HCT116 (cell line): ENCODE measurements at regions not wholly inside any gene's neighbourhood (a gene's known extent, or its start where the extent isn't known, plus 50 kb on each side); places are given as distances from the start of the nearest gene placed in this dataset.

Experiments used
- ATAC-seq: fragments of 200-7000 bp; cut with Tn5 transposase; 2 replicates; pipeline ENCODE4 v1.9.1; 2020; ENCODE audit warnings: mild to moderate bottlenecking, moderate library complexity
- BruUV-seq: library from RNA; stranded (reverse); fragments of 400-500 nt; replicated peaks from 2 replicates; lab custom pipeline; 2021; lab: Mats Ljungman, UMichigan
- CTCF ChIA-PET: fragments of 300-600 bp; sonication (Branson Sonifier 250); formaldehyde crosslinking; loops from one replicate; lab custom pipeline; 2021; ENCODE audit warnings: antibody characterized with exemption; lab: Charles Lee
- POLR2A ChIA-PET: fragments of 300-600, 350-600 bp; sonication (Branson Sonifier 250); formaldehyde crosslinking; loops from one replicate; lab custom pipeline; 2021; ENCODE audit warnings: antibody characterized with exemption; lab: Charles Lee
- RAD21 ChIA-PET, 2 experiments: fragments of 300-600 bp; sonication (Branson Sonifier 250); formaldehyde crosslinking; loops; one replicate each; lab custom pipeline; 2023; ENCODE audit warnings: low total read pairs in 2 of 2; ENCODE audit not compliant: uncharacterized antibody in 2 of 2, unreplicated experiment in 2 of 2, low non-redundant PET in 1 of 2; lab: Charles Lee
- DNase-seq: peaks from one replicate; pipeline ENCODE4 v3.0.0-alpha.2; 2010; ENCODE audit warnings: low read depth, low spot score
- H2AFZ ChIP-seq: fragments of 200-600 bp; shearing (Covaris generic), sonication (generic); 2 replicates; pipeline ENCODE4 v1.6.1; 2017; ENCODE audit warnings: low read depth, mixed run types, mixed read lengths, antibody characterized with exemption, low read length; ENCODE audit not compliant: poor library complexity, severe bottlenecking
- H3K27ac ChIP-seq: 2 replicates; pipeline ENCODE4 v1.5.1; 2012; ENCODE audit warnings: low read depth, low read length
- H3K27me3 ChIP-seq: fragments of 200-600 bp; sonication (generic); 2 replicates; pipeline ENCODE4 v1.6.1; 2016; ENCODE audit warnings: mixed run types, low read length, mixed read lengths; ENCODE audit not compliant: insufficient read depth
- H3K36me3 ChIP-seq, 2 experiments: fragments of 200-500 bp in 1 of 2; fragments of 200-600 bp in 1 of 2; sonication (Bioruptor generic) in 1 of 2; sonication (generic) in 1 of 2; 2 replicates each; pipeline versions ENCODE4 v1.5.1 to v1.6.1; 2014 to 2016; ENCODE audit warnings: low read length in 2 of 2, inconsistent platforms in 1 of 2, mixed read lengths in 1 of 2, mixed run types in 1 of 2; ENCODE audit not compliant: insufficient read depth in 2 of 2, control insufficient read depth in 1 of 2
- H3K4me1 ChIP-seq, 2 experiments: fragments of 200-600 bp in 1 of 2; sonication (generic) in 1 of 2; 2 replicates each; pipeline versions ENCODE4 v1.5.1 to v1.6.1; 2012 to 2017; ENCODE audit warnings: low read length in 2 of 2, inconsistent platforms in 1 of 2, mild to moderate bottlenecking in 1 of 2, mixed read lengths in 1 of 2, mixed run types in 1 of 2, moderate library complexity in 1 of 2; ENCODE audit not compliant: insufficient read depth in 2 of 2, control insufficient read depth in 1 of 2
- H3K4me2 ChIP-seq: fragments of 200-600 bp; sonication (generic); 2 replicates; pipeline ENCODE4 v1.6.1; 2017; ENCODE audit warnings: mixed run types, low read length, mixed read lengths
- H3K4me3 ChIP-seq, 2 experiments: fragments of 200-600 bp in 1 of 2; sonication (generic) in 1 of 2; replicated peaks in 1 of 2; 2 replicates each; pipeline ENCODE4 v1.5.1; 2011 to 2016; ENCODE audit warnings: low read length in 2 of 2, control low read depth in 1 of 2, low read depth in 1 of 2, mild to moderate bottlenecking in 1 of 2, mixed read lengths in 1 of 2, mixed run types in 1 of 2
- H3K79me2 ChIP-seq: fragments of 200-600 bp; sonication (generic); 2 replicates; pipeline ENCODE4 v1.6.1; 2017; ENCODE audit warnings: mild to moderate bottlenecking, mixed run types, low read length, moderate library complexity, mixed read lengths; ENCODE audit not compliant: insufficient read depth
- H3K9ac ChIP-seq: fragments of 200-600 bp; sonication (generic); 2 replicates; pipeline ENCODE4 v1.6.1; 2016; ENCODE audit warnings: low read length, mixed read lengths
- H3K9me2 ChIP-seq: fragments of 200-600 bp; sonication (generic), shearing (Covaris generic); 2 replicates; pipeline ENCODE4 v1.6.1; 2017; ENCODE audit warnings: mixed run types, mild to moderate bottlenecking, moderate library complexity; ENCODE audit not compliant: insufficient read depth
- H3K9me3 ChIP-seq, 2 experiments: fragments of 200-500 bp in 1 of 2; fragments of 200-600 bp in 1 of 2; sonication (Bioruptor generic) in 1 of 2; sonication (generic) in 1 of 2; 2 replicates each; pipeline ENCODE4 v1.6.1; 2014 to 2017; ENCODE audit warnings: low read length in 2 of 2, mixed read lengths in 2 of 2, inconsistent platforms in 1 of 2, low read depth in 1 of 2, mild to moderate bottlenecking in 1 of 2, mixed run types in 1 of 2, moderate library complexity in 1 of 2; ENCODE audit not compliant: control insufficient read depth in 1 of 2, insufficient read depth in 1 of 2
- H4K20me1 ChIP-seq: fragments of 200-600 bp; sonication (generic), shearing (Covaris generic); 2 replicates; pipeline ENCODE4 v1.6.1; 2017; ENCODE audit warnings: mixed run types, mild to moderate bottlenecking, moderate library complexity; ENCODE audit not compliant: insufficient read depth
- CBX3 ChIP-seq: IDR thresholded peaks from 2 replicates; pipeline ENCODE4 v1.6.1; 2012; ENCODE audit warnings: low read depth
- CEBPB ChIP-seq: IDR thresholded peaks from 2 replicates; pipeline ENCODE4 v1.6.1; 2012; ENCODE audit warnings: low read depth
- EGR1 ChIP-seq: IDR thresholded peaks from 2 replicates; pipeline ENCODE4 v1.6.1; 2012; ENCODE audit warnings: low read depth
- ELF1 ChIP-seq: IDR thresholded peaks from 2 replicates; pipeline ENCODE4 v1.6.1; 2012; ENCODE audit warnings: low read depth, borderline replicate concordance
- JUND ChIP-seq: IDR thresholded peaks from 2 replicates; pipeline ENCODE4 v1.6.1; 2012
- POLR2A ChIP-seq: IDR thresholded peaks from 2 replicates; pipeline ENCODE4 v1.7.0; 2011; ENCODE audit warnings: borderline replicate concordance; ENCODE audit not compliant: insufficient read depth, insufficient read length; ENCODE audit errors: extremely low read depth
- RAD21 ChIP-seq: IDR thresholded peaks from 2 replicates; pipeline ENCODE4 v1.6.1; 2012; ENCODE audit warnings: low read depth, mild to moderate bottlenecking
- SP1 ChIP-seq: IDR thresholded peaks from 2 replicates; pipeline ENCODE4 v1.6.1; 2012; ENCODE audit warnings: low read depth
- YY1 ChIP-seq: IDR thresholded peaks from 2 replicates; pipeline ENCODE4 v1.6.1; 2011; ENCODE audit warnings: low read length, low read depth, moderate library complexity, mild to moderate bottlenecking; ENCODE audit not compliant: insufficient replicate concordance; ENCODE audit errors: extremely low read depth
- ZNF274 ChIP-seq: fragments of 200-500 bp; sonication (Bioruptor generic); IDR thresholded peaks from 2 replicates; pipeline ENCODE4 v1.6.1; 2014; ENCODE audit warnings: mild to moderate bottlenecking, low read depth, low read length, inconsistent platforms
- intact Hi-C: fragments of 100-400 bp; cut with micrococcal nuclease; formaldehyde crosslinking; loops from 2 replicates; pipeline ENCODE4 v1.10.0; 2022
- TF ChIP-seq, protein P1 (sequence below): IDR thresholded peaks from 2 replicates; pipeline ENCODE4 v1.6.1; 2012
- TF ChIP-seq, protein P2 (sequence below): IDR thresholded peaks from 2 replicates; pipeline ENCODE4 v1.6.1; 2011; ENCODE audit warnings: mild to moderate bottlenecking, low read length, moderate library complexity; ENCODE audit not compliant: insufficient replicate concordance; ENCODE audit errors: extremely low read depth
- TF ChIP-seq, protein P3 (sequence below), 3 experiments: fragments of 200-600 bp in 1 of 3; sonication (generic) in 1 of 3; IDR thresholded peaks in 2 of 3; conservative IDR thresholded peaks in 1 of 3; 2 replicates each; pipeline ENCODE4 v1.5.1; 2012 to 2017; ENCODE audit warnings: low read depth in 2 of 3, low read length in 2 of 3, antibody characterized with exemption in 1 of 3, borderline replicate concordance in 1 of 3, control low read depth in 1 of 3, mild to moderate bottlenecking in 1 of 3, mixed read lengths in 1 of 3, mixed run types in 1 of 3, moderate library complexity in 1 of 3; ENCODE audit not compliant: insufficient read depth in 1 of 3

DNA sequence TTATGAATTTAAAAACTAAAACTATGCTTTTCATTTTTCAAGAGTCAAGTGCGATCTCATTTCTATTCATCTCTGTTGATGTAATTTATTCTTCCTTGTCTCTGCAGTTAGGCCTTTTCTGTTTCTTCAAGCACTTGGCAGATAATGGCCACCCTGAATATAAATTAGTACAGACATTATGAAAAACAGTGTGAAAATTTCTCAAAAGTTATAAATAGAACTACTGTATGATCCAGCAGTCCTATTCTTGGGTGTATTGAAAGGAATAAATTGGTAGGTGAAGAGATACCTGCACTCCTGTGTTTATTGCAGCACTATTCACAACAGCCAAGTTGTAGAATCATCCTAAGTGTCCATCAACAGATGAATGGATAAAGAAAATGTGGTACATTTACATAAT, 248.3 kb downstream of the DOK5 start:
- H3K4me1 ChIP-seq: no peaks in the 10 kb centered on the region
- DNase-seq (no peak), ATAC-seq (no peak)
- no peaks in the 10 kb centered on the region for H3K9me3 ChIP-seq
- no peaks in the 10 kb centered on the region for H3K9me2 ChIP-seq
- intact Hi-C loops: no loop called here
- H3K27ac ChIP-seq: no peak overlapping the region
- no peak overlapping the region for H3K4me2 ChIP-seq
- no peak overlapping the region for H3K4me3 ChIP-seq
- H3K36me3 ChIP-seq: no peaks in the 10 kb centered on the region
- H3K27me3 ChIP-seq: no peaks in the 10 kb centered on the region
- no peak overlapping the region for H2AFZ ChIP-seq
- CTCF ChIA-PET: no interaction called here
- no peak overlapping the region for H3K9ac ChIP-seq
- TF ChIP-seq RAD21: no peak
- TF ChIP-seq, protein P1, sequence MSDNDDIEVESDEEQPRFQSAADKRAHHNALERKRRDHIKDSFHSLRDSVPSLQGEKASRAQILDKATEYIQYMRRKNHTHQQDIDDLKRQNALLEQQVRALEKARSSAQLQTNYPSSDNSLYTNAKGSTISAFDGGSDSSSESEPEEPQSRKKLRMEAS: no peak
- TF ChIP-seq JUND: no peak
- TF ChIP-seq YY1: no peak
- TF ChIP-seq ZNF274: no peak
- no peak for TF ChIP-seq SP1
- TF ChIP-seq, protein P2, sequence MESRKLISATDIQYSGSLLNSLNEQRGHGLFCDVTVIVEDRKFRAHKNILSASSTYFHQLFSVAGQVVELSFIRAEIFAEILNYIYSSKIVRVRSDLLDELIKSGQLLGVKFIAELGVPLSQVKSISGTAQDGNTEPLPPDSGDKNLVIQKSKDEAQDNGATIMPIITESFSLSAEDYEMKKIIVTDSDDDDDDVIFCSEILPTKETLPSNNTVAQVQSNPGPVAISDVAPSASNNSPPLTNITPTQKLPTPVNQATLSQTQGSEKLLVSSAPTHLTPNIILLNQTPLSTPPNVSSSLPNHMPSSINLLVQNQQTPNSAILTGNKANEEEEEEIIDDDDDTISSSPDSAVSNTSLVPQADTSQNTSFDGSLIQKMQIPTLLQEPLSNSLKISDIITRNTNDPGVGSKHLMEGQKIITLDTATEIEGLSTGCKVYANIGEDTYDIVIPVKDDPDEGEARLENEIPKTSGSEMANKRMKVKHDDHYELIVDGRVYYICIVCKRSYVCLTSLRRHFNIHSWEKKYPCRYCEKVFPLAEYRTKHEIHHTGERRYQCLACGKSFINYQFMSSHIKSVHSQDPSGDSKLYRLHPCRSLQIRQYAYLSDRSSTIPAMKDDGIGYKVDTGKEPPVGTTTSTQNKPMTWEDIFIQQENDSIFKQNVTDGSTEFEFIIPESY: no peak
- TF ChIP-seq CBX3: no peak
- TF ChIP-seq, protein P3, sequence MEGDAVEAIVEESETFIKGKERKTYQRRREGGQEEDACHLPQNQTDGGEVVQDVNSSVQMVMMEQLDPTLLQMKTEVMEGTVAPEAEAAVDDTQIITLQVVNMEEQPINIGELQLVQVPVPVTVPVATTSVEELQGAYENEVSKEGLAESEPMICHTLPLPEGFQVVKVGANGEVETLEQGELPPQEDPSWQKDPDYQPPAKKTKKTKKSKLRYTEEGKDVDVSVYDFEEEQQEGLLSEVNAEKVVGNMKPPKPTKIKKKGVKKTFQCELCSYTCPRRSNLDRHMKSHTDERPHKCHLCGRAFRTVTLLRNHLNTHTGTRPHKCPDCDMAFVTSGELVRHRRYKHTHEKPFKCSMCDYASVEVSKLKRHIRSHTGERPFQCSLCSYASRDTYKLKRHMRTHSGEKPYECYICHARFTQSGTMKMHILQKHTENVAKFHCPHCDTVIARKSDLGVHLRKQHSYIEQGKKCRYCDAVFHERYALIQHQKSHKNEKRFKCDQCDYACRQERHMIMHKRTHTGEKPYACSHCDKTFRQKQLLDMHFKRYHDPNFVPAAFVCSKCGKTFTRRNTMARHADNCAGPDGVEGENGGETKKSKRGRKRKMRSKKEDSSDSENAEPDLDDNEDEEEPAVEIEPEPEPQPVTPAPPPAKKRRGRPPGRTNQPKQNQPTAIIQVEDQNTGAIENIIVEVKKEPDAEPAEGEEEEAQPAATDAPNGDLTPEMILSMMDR (IDR thresholded peaks at IDR 0.05 in 2 of 3, conservative IDR thresholded peaks at IDR 0.05 in 1 of 3; ENCODE audit: borderline replicate concordance in 1 of 3, insufficient read depth in 1 of 3, low read depth in 2 of 3, low read length in 2 of 3): no peak
- TF ChIP-seq EGR1: no peak
- no peak for TF ChIP-seq ELF1
- no peak for TF ChIP-seq CEBPB
- TF ChIP-seq POLR2A: no peak
- no peaks in the 10 kb centered on the region for H3K79me2 ChIP-seq
- no TSS peak for BruUV-seq
- POLR2A ChIA-PET: no interaction called here
- RAD21 ChIA-PET: no interaction called here
- no peaks in the 10 kb centered on the region for H4K20me1 ChIP-seq
